Upper lobe of left lung (tissue), 4 donors: ENCODE measurements at regions not wholly inside any gene's neighbourhood (a gene's known extent, or its start where the extent isn't known, plus 50 kb on each side); places are given as distances from the start of the nearest gene placed in this dataset.

ENCODE experiments used
- POLR2A ChIP-seq, 4 donors: fragments of 450-650 bp; IDR thresholded peaks; one replicate each; pipeline ENCODE4 v1.5.1; 2016 to 2017; ENCODE audit warnings: antibody characterized with exemption in 4 of 4, mild to moderate bottlenecking in 2 of 4
- POLR2AphosphoS5 ChIP-seq, 2 donors: sonication (generic); formaldehyde crosslinking; IDR thresholded peaks; one replicate each; pipeline ENCODE4 v1.5.1; 2017; ENCODE audit warnings: antibody characterized with exemption in 2 of 2
- TF ChIP-seq, protein P1 (sequence below), 6 experiments: fragments of 450-650 bp in 4 of 6; fragments of 200-600 bp in 2 of 6; sonication (generic) in 2 of 6; IDR thresholded peaks; one replicate each; pipeline ENCODE4 v1.5.1; 2016 to 2019; ENCODE audit warnings: antibody characterized with exemption in 6 of 6

DNA sequence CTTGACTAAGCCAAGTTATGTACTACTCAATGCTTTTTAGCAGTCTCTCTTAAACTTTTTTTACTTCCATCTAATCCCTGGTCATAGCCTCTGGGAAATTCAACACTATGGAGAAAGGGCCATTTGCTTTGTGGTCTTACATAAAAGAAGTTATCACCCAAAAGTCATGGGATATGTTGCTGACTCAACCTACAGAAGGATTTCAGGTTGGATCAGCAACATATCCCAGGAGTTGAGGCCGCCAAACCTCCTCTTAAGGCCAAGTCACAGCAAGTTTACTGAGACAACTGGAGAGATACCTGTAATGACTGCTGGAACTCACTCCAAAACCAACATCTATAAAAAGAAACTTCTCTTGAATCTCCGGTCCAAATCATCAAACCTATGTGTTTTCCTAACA, 141.1 kb downstream of the IRS1 start:
- TF ChIP-seq, protein P1, sequence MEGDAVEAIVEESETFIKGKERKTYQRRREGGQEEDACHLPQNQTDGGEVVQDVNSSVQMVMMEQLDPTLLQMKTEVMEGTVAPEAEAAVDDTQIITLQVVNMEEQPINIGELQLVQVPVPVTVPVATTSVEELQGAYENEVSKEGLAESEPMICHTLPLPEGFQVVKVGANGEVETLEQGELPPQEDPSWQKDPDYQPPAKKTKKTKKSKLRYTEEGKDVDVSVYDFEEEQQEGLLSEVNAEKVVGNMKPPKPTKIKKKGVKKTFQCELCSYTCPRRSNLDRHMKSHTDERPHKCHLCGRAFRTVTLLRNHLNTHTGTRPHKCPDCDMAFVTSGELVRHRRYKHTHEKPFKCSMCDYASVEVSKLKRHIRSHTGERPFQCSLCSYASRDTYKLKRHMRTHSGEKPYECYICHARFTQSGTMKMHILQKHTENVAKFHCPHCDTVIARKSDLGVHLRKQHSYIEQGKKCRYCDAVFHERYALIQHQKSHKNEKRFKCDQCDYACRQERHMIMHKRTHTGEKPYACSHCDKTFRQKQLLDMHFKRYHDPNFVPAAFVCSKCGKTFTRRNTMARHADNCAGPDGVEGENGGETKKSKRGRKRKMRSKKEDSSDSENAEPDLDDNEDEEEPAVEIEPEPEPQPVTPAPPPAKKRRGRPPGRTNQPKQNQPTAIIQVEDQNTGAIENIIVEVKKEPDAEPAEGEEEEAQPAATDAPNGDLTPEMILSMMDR (IDR thresholded peaks at IDR 0.05), result no peak
- TF ChIP-seq POLR2A (IDR thresholded peaks at IDR 0.05) (no peak), POLR2AphosphoS5 (IDR thresholded peaks at IDR 0.05) (no peak)
